ENCODE measurements at regions not wholly inside any gene's neighbourhood (a gene's known extent, or its start where the extent isn't known, plus 50 kb on each side); places are given as distances from the start of the nearest gene placed in this dataset.

- H3K4me3 ChIP-seq (ENCODE audit: low read depth, low read length) = no peak overlapping the region
- no peak for DNase-seq (ENCODE audit: low read depth)
- TF ChIP-seq CTCF (IDR thresholded peaks at IDR 0.05; ENCODE audit: control insufficient read depth, extremely low read depth, insufficient read depth) = no peak
These were observed 712.0 kb downstream of the TBC1D22A start for GRCh38 chr22:47474464-47474863.

GRCh38 chr22:47472636-47473035 is 710.2 kb downstream of the TBC1D22A start:
- DNase-seq (ENCODE audit: low read depth) = no peak
- H3K4me3 ChIP-seq (ENCODE audit: low read depth, low read length) = no peak overlapping the region
- no peak for TF ChIP-seq CTCF (IDR thresholded peaks at IDR 0.05; ENCODE audit: control insufficient read depth, extremely low read depth, insufficient read depth)

GRCh38 chr22:47471406-47471805 is 709.0 kb downstream of the TBC1D22A start:
- no peak for TF ChIP-seq CTCF (IDR thresholded peaks at IDR 0.05; ENCODE audit: control insufficient read depth, extremely low read depth, insufficient read depth)
- no peak for DNase-seq (ENCODE audit: low read depth)

GRCh38 chr22:47465809-47466208 is 703.4 kb downstream of the TBC1D22A start:
- no peak for TF ChIP-seq CTCF (IDR thresholded peaks at IDR 0.05; ENCODE audit: control insufficient read depth, extremely low read depth, insufficient read depth)
- H3K4me3 ChIP-seq (ENCODE audit: low read depth, low read length) = no peak overlapping the region
- DNase-seq (ENCODE audit: low read depth) = no peak

More at GRCh38 chr22:47471406-47471805, 709.0 kb downstream of the TBC1D22A start:
- H3K4me3 ChIP-seq (ENCODE audit: low read depth, low read length) = no peak overlapping the region

GRCh38 chr22:47465222-47465621 is 702.8 kb downstream of the TBC1D22A start:
- no peak for TF ChIP-seq CTCF (IDR thresholded peaks at IDR 0.05; ENCODE audit: control insufficient read depth, extremely low read depth, insufficient read depth)
- no peak for DNase-seq (ENCODE audit: low read depth)
- H3K4me3 ChIP-seq (ENCODE audit: low read depth, low read length) = no peak overlapping the region

GRCh38 chr22:47463220-47463619 is 700.8 kb downstream of the TBC1D22A start:
- no peak overlapping the region for H3K4me3 ChIP-seq (ENCODE audit: low read depth, low read length)
- no peak for TF ChIP-seq CTCF (IDR thresholded peaks at IDR 0.05; ENCODE audit: control insufficient read depth, extremely low read depth, insufficient read depth)
- no peak for DNase-seq (ENCODE audit: low read depth)

- DNase-seq (ENCODE audit: low read depth) = peak; percentile 90
- H3K4me3 ChIP-seq (ENCODE audit: low read depth, low read length) = no peak overlapping the region
- TF ChIP-seq CTCF (IDR thresholded peaks at IDR 0.05; ENCODE audit: control insufficient read depth, extremely low read depth, insufficient read depth) = no peak
These were observed 698.4 kb downstream of the TBC1D22A start for GRCh38 chr22:47460861-47461260.
